ENCODE measurements at regions not wholly inside any gene's neighbourhood (a gene's known extent, or its start where the extent isn't known, plus 50 kb on each side); places are given as distances from the start of the nearest gene placed in this dataset.

DNA sequence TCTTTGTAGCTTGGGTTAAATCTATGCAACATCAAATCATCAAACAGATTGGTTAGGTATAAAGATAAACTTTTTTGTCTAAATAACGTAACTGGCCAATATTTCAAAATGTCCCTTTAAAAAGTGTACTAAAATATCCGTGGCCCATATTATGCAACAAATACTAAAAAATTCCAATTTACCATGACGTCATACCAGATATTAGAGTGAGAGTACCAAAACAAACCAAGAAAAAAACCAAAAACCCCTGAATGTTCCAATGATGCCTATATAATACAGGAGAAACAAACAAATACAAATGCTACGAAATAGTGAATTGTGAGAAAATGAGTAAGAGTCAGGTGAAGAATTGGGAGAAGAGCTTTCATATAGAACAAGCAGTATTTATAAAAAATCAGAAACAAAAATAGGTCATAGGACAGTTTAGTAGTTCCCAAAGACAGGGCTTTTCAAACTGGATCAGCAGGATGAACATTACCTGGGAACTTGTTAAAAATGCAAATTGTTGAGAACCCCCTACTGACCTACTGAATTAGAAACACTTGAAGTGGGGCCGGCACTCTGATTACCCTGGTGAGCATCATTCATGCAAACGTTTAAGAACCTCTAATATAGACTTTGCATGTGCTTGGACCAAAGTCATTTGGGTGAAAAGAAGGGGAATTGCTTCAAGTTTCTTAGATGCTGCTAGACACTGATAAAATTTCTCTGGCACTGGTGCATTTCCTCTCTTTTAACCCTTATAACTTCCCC lies 753.7 kb downstream of the DSC3 start:
- no peak for DNase-seq

DNA sequence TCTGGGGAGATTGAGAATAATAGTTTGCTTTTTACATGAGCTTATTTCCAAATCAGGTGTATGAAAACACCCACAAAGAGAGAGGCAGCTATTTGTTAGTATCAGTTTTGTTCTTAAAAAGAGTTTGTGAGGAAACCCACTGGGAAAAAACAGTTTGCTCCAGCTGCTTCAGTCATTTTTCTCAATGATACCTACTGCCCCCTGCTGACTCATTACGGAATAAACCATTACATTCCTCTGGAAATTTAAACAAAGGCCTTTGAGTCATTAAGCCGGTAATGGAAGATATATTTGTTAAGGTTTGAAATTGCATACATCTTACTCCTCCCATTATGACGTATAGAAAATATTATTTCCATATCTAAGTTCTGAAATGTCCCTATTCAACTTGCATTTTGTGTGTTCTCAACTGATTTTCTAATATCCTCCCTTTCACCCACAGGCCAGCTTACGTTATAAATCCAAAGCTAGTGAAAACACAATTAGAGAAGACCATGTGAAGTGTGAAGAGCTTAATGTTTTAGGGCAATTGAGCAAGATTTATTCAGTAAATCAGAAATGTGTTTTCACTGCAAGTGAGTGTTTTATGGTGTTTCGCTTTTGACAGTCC lies 761.6 kb downstream of the DSC3 start:
- peak; percentile 49 for DNase-seq

DNA sequence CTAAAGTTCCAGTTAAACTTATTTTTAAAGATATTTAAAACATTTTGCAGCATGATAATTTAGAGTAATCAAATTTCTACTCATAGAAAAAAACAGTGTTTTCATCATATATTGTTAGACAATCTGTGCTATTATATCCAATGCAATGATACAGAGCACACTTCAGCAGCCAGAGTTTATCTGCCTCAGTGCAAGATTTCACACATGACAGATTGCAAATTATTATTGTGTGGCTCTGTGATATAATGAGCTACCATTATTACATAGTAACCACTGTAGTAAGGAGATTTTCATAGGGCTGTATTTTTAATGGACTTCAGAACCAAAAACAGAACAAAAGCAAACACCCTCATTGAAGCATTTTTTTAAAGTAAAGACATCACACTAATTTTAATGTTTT lies 762.4 kb downstream of the DSC3 start:
- no peak for DNase-seq

DNA sequence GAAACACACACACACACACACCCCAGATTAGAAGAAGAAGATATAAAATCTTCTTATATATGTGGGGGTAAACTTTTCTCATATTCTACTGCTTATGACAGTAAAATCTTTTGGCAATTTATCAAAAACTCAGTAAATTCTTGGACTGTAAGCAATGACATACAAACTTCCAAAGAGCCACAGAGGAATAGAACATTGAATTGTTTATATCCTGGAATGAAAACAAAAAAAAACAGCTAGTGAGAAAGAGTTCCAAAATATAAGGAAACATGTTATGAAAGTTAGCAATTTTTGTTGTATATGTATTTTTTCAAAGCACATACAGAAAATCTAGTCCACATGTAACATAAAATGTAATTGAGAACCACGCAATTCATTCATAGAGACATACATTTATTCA lies 764.9 kb downstream of the DSC3 start:
- DNase-seq: no peak

DNA sequence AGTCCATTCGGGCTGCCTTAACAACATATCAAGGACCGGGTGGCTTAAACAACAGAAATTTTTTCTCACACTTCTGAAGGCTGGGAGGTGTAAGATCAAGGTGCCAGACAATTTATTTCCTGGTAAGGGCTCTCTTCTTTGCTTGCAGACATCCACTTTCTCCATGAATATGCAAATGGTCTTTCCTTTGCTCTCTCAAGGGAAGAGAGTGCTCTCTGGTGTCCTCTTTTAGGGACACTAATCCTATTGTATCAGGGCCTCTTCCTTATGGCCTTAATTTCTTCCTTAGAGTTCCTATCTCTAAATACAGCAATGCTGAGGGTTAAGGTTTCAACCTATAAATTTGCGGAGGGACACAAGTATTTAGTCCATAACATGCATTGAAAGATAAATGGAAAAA lies 770.8 kb downstream of the DSC3 start:
- DNase-seq: no peak

DNA sequence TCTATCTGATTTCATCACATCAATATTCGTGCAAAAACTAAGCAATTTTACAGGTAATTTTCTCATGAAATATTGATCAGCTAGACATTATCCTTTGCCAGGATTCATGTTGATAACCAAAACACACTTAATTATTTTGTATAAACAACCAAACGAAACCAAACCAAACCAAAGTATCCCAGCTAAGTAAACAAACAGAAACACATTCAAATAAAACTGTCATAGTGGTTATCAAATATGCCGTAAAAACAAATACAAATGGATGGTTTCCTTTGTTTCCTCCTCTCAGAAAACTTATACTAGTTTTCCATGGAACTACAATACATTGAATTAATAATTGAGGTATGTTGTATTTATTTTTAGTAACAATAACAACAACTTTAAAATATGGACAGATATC lies 777.4 kb downstream of the DSC3 start:
- no peak for DNase-seq

DNA sequence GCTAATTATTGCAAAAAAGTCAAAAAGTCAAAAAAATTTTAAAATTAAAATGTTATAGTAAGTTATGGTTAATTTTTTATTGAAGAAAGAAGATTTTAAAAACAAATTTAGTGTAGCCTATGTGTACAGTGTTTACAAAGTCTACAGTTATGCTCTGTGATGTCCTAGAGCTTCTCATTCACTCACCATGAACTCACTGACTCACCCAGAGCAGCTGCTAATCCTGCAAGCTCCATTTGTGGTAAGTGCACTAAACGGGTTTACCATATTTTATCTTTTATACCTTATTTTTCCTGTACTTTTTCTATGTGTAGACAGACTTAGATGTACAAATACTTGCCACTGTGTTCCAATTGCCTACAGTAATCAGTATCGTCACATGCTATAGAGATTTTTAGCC lies 788.2 kb downstream of the DSC3 start:
- DNase-seq: no peak

DNA sequence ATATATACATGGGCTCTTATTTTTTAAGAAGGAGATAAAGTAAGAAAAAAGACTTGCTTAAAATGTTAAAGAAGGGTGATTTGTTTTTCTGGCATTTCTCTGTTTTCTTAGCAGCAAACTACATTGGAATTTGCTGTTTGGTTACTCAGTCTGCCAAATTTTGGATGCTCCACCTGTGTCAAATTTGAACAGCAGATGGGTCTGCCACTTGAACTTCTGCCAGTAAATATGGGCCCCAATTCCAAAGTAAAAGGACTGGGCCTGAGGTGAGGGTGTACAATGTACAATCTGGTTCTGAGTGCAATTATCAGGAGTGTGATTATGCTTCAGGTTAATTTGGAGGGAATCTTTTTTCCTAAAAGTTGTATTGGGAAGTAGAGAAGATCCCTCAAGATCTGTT lies 794.5 kb downstream of the DSC3 start:
- DNase-seq: no peak

DNA sequence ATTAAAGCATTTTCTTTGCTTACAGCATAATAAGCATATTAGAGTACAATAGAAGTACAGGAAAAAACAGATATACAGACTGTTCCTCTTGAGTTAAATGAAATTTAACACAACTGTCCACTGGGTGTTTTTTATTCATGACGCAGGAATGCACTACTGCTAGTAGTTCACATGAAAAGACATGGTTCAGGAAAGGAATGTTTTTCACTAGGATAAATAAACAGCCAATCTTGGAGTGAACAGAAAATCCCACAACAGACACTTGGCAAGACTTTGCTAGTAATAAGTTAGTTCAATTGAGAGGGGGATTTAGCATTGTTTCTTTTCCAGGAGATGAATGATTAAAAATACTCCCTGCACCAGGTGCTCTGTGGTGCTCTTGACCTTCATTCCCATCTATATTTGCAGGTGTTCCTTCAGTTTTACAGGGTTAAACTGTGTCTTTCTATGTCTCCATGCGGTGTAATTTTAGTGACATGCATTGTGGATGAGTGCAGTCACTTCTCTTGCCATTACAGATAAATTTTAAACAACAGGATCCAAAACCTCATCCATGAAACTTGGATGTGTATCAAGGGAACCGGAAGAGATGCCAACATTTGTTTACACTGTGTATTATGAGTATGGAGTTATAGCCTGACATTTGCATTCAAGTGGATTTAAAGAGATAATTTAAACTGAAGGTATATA lies 796.6 kb downstream of the DSC3 start:
- DNase-seq: no peak

DNA sequence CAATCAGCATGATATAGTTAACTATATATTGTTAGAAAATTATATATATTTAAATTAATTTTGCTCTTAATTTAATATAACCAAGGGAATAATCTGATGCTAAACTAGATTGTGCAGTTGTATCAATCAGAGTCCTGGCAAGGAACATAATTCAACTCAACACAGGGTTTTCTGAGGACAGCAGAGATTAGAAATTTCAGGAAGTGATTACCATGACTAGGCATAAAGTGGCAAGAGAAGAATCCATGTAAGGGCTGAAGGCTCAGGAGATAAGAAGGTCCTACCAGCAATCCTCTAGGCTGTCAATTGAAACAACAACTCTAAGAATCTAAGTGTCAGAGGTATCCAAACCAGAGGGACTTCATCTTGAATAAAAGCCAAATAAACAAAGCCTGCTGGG lies 807.8 kb downstream of the DSC3 start:
- no peak for DNase-seq

DNA sequence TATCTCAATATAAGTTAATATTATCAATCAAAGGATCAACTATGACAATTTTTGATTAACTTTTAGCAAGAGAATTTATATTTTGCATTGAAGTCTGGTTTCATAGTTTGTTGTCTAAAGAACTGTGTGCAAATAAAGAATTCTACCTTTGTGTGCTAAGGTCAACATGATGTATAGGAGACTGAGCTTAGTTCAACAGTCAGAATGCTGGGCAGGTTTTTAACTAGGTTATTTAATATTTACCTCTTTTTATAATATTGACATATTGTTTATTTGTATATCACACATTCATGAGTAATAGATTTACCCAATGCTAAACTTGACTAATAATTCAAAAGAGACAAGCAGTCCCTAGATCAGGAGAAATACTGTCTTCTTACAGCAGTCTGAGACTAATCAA lies 831.4 kb downstream of the DSC3 start:
- no peak for DNase-seq

DNA sequence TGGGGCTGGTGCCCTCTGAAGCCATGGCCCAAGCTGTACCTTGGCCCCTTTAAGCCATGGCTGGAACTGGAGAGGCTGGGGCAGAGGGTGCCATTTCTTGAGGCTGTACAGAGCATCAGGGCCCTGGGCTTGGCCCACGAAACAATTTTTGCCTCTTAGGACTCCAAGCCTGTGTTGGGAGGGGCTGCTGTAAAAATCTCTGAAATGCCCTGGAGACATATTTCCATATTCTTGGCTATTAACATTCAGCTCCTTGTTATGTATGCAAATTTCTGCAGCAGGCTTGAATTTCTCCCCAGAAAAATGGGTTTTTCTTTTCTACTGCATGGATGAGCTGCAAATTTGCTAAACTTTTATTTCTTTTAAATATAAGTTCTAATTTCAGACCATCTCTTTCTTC lies 834.0 kb downstream of the DSC3 start:
- no peak for DNase-seq

DNA sequence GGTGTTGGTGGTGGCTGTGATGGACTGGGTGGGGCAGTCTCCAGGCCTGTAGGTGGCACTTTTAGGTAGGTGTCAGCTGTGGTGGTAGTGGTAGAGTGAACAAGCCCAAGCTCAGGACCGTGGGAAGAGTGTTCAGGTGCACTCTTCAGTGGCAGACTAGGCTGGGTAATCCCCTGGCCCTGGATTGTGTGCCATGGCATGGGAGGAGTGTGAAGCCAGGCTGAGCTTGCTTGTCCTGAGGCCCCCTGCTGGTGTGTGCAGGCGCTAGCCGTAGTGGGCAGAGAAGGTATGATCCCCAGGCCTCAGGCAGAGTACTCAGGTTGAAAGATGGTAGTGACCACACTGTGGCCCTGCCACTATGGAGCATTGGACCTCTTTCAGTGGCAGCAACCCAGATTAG lies 850.3 kb downstream of the DSC3 start:
- DNase-seq: no peak

DNA sequence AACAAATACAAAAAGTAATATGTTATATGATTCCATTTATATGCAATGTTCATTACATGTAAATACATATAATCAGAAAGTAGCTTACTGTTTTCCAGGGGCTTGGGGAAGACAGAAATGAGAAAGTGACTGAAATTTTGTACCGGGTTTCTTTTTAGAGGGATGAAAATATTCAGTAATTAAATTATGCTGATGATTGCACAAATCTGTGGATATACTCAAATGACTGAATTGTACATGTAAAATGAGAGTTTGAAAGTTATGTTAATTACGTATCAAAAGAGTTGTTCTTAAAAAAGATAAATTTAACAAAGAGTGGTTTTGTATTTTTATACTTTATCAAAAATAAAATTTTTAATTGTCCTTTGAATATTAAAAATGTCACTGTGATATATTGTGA lies 856.3 kb downstream of the DSC3 start:
- DNase-seq: no peak

DNA sequence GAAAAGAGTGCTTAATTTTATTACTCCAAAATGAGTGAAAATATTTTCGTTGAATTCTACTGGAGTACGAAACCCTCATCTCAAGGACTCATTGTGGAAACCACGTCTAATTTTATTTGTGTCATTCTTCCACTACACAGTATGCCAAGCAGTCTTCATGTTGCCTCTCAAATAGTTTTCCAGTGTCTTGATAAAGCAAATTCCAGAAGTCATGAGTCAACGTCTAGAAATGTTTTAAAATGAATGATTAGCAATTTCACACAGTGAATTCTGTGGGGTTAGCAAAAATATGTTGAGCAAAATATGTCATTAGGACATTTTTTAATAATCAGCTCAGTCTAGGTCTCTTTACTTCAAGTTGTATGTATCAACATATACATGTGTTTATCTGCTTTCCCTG lies 865.5 kb downstream of the DSC3 start:
- no peak for DNase-seq

DNA sequence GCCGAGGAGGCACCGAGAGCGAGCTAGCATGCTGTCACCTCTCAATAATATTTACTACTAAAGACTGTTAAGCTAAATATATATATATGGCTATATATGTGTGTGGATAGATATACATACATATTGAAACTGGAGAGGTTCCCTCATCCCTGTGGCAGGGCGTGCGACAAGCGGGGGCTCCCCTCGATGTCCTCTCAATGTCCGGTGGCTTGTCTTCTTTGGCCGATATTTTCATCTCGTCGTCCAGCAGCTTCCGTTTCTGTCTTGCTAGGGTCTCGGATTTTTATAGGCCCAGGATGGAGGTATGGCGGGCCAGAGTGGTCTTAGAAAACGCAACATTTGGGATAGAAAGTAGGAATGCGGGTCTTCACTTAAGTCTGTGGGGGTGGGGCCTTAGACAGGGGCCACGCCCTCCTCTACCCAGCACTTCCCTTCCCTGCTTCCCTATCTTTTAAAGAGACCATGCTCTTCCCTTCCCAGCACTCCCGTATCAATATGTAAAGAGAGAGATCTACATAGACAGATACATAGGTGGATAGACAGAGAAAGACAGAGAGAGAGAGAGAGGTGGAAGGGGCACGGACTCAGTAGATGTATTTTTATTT lies 866.8 kb downstream of the DSC3 start:
- DNase-seq: no peak

DNA sequence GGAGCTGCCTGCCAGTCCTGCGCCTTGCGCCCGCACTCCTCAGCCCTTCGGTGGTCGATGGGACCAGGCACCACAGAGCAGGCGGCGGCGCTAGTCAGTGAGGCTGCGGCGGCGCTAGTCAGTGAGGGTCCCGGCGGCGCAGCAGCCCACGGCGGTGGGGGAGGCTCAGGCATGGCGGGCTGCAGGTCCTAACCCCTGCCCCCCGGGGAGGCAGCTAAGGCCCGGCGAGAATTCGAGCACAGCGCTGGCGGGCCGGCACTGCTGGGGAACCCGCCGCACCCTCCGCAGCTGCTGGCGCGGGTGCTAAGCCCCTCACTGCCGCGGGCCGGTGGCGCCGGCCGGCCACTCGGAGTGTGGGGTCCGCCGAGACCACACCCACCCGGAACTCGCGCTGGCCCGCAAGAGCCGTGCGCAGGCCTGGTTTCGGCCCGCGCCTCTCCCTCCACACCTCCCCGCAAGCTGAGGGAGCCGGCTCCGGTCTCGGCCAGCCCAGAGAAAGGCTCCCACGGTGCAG lies 867.4 kb downstream of the DSC3 start:
- no peak for DNase-seq

DNA sequence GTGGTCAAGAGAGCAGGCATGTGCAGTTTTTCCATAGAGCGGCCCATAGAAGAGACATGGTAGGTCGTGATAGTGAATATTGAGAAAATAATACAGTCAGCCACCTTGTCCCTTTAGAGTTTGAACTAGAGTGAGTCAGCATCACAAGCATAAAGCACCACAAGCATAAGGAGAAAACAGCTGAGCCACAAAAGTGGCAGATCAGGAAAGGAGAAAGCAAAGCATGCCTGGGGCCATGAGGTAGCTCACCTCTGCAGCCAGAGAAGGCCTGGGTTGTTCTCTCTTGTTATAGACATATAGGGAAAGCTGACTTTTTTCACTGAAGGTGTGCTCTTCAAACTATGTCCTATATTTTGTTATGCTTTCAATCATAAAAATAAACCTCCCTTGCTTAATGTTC lies 879.0 kb downstream of the DSC3 start:
- DNase-seq: no peak

DNA sequence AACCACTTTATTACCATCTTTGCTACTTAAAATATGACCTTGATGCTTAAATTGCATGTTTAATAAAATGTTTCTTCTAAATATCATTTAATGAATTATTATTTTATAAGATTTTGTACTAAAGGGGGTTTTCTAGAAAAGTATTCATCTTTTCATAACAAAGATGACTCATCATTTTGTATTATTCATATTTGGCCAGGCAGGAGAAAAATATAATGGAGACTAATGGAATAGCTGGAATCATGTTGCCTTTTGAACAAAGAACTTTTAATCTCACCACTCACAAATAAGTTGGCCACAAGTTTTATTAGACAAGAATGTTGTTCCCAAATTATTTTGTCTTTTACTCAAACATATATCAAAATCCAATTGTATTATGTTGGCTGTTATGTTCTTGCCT lies 882.4 kb downstream of the DSC3 start:
- no peak for DNase-seq

DNA sequence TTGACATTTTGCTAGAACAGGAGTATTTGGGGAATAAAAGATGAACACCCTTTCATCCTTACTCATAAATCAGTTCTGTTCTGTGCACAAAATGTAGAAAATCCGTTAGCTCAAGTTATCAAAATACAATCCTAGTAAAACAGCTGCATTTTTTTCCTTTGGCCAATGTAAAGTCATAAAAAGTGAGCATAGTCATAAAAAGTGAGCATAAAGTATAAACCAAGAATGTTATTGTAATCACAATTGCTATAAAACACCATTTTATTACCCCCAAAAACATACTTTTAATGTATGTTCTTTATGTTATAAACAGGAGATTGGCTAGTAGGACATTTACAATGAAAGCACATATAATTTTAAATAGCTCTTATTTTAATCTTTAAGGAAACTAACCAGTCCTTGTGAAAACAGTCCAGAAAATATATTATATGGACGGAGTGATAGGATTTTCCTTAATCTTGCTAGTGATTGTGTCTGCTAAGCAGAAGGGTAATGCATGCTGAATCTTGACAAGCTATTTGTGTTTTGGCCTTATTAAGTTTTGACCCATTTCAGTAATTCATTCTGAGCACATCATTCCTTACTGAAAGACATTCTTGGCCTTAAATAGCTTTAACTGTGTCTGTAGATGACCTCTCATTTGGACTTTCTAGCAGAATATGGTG lies 891.8 kb downstream of the DSC3 start:
- DNase-seq: no peak

DNA sequence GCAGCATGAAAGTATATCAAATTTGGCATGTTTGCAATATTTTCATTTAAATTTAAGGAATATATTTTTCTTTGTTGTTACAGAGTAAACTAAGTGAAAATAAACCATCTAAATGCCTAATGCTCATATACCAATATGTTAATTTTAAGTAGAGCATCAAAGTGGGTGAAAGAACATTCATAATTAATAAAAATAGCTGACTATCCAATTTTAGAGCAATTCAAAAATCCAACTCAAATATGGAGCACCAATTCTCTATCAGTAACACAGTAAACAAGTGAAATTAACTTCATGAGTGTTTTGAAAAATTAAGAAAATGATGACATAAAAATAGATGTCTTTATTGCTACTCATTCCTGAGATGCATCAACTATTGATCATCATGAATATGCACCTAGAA lies 893.0 kb downstream of the DSC3 start:
- DNase-seq: no peak

DNA sequence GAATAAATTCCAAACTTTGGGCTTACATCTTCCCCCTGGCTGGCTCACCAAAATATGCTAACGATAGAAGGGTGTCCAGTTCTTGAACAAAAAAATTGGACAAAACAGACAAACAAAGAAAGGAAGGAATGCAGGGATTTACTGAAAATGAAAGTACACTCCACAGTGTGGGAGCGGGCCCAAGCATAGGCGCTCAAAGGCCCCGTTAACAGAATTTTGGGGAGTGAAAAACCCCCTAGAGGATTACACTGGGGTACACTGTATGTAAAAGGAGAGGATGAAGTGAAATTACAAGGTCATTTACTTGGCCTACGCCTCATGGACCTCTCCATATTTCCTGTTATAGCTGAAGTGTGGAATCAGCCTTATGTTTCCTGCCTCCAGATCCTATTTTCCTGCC lies 899.7 kb downstream of the DSC3 start:
- DNase-seq: no peak

DNA sequence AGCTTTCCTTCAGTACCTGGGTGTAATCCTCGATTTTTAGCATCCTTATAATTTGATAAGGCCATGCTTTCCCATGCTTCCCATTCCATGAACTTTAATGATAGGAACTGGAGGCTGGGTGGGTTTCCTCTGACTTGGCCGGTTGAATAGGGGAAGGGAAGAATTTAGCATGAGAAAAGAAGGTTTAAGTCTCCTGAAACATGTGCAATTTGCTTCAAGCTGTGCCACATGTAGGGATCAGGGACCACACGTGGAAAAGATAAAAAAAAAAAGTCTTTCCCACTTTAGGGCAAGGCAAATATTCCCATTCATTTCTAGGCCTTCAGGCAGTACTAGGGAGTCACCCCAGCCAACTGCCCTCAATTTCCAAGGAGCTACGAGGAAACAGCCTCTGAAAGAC lies 900.3 kb downstream of the DSC3 start:
- DNase-seq: no peak
